ENCODE measurements at regions not wholly inside any gene's neighbourhood (a gene's known extent, or its start where the extent isn't known, plus 50 kb on each side); places are given as distances from the start of the nearest gene placed in this dataset.

GRCh38 chr10:10392511-10392910 is 625.2 kb upstream of the CELF2 start:
- TF ChIP-seq CTCF (IDR thresholded peaks at IDR 0.05 in 2 of 3, conservative IDR thresholded peaks at IDR 0.05 in 1 of 3; ENCODE audit: control insufficient read depth in 2 of 3, extremely low read depth in 1 of 3, insufficient read depth in 1 of 3, low read depth in 3 of 3, low read length in 3 of 3): no peak
- TF ChIP-seq RFX5 (IDR thresholded peaks at IDR 0.05; ENCODE audit: low read depth, low read length): no peak
- TF ChIP-seq IRF5 (IDR thresholded peaks at IDR 0.05; ENCODE audit: borderline replicate concordance): no peak
- TF ChIP-seq REST (IDR thresholded peaks at IDR 0.05; ENCODE audit: low read depth, low read length): no peak
- TF ChIP-seq EGR1 (IDR thresholded peaks at IDR 0.05; ENCODE audit: borderline replicate concordance in 1 of 2, low read depth in 2 of 2, low read length in 2 of 2): no peak
- TF ChIP-seq CEBPB (IDR thresholded peaks at IDR 0.05; ENCODE audit: borderline replicate concordance in 1 of 2, low read depth in 2 of 2, low read length in 2 of 2): no peak
- no peak for TF ChIP-seq SKIL (IDR thresholded peaks at IDR 0.05; ENCODE audit: low read depth, poor library complexity, severe bottlenecking)
